ENCODE measurements at regions not wholly inside any gene's neighbourhood (a gene's known extent, or its start where the extent isn't known, plus 50 kb on each side); places are given as distances from the start of the nearest gene placed in this dataset.

GRCh38 chr10:26637521-26638275 is 59.8 kb upstream of the PDSS1 start (continued):
- TF ChIP-seq SP4 (CRISPR knock-in tag; IDR thresholded peaks at IDR 0.05) (no peak), RBM22 (optimal IDR thresholded peaks at IDR 0.05; ENCODE audit: low read length) (no peak), ZNF33A (CRISPR knock-in tag; IDR thresholded peaks at IDR 0.05; ENCODE audit: borderline replicate concordance) (no peak), ZBTB3 (CRISPR knock-in tag; IDR thresholded peaks at IDR 0.05; ENCODE audit: borderline replicate concordance, low read depth) (no peak), ZNF329 (CRISPR knock-in tag; IDR thresholded peaks at IDR 0.05; ENCODE audit: low read depth) (no peak), GPBP1L1 (CRISPR knock-in tag; IDR thresholded peaks at IDR 0.05) (no peak), ZNF367 (CRISPR knock-in tag; IDR thresholded peaks at IDR 0.05; ENCODE audit: borderline replicate concordance) (no peak), AHDC1 (CRISPR knock-in tag; IDR thresholded peaks at IDR 0.05; ENCODE audit: borderline replicate concordance) (no peak)

Measured in HepG2 (cell line).